ENCODE measurements at regions not wholly inside any gene's neighbourhood (a gene's known extent, or its start where the extent isn't known, plus 50 kb on each side); places are given as distances from the start of the nearest gene placed in this dataset.
A peak's percentile ranks its signal among the peaks of the same experiment; 100 is the strongest.

GRCh38 chr1:81032374-81032773 lies 768.4 kb upstream of the ADGRL2 start:
- DNase-seq, result no peak

DNA sequence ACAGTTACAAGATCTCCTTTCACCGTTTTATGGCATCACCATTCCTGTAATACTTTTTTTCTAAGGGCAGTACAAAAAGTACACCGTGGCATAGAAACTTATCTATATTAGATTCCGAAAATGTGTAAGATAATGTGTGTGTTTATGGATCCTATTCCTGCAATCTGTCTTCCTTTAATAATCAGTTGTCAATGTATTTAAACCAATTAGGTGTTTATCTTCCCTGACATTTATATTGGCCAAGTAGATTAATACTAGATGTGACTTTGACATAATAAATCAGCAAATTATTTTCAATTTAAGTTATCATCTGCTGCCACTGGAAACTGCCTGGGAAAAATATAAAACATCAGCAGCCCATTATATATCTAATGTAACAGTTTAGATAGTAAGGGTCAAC lies 770.3 kb upstream of the ADGRL2 start:
- DNase-seq, result no peak

GRCh38 chr1:81029266-81029665 lies 771.5 kb upstream of the ADGRL2 start:
- DNase-seq, result no peak

GRCh38 chr1:81023187-81023724 lies 777.5 kb upstream of the ADGRL2 start:
- DNase-seq, result no peak

DNA sequence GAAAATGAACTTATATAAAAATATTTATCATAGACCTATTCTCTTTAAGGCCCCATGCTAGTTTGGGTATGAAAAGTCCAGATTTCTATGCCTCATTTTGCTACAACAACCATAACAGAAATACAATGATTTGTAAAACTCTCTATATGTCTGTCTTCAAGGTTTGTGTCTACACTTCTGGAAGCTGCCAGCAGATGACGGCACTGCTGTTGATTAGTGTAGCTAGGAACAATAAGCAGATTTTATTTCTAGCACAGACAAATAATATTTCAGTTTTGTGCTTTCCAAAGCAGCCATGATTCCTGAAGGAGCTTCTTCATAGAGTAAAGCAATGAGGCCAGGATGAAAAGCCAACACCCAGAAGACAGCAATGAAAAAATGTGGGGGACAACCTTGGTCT lies 779.6 kb upstream of the ADGRL2 start:
- DNase-seq, result no peak

DNA sequence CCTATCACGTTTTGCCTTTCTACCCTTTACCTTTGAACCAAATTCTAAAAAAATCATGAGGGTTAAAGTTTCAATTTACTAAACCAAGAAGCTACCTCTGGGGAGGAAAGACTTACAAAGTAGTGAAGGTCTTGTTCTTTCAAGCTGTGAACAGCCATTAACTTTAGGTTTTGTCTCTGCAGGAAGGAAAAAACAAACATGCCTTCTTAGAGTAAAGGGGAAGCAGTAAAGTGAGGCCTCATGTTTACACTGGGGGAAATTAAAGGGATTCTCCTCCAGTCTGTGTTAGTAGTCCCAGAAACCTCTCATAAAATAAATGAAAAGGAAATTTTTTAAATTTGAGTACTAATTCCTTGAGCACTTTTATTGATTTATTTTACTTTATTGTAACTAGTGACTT lies 780.2 kb upstream of the ADGRL2 start:
- no peak for DNase-seq

DNA sequence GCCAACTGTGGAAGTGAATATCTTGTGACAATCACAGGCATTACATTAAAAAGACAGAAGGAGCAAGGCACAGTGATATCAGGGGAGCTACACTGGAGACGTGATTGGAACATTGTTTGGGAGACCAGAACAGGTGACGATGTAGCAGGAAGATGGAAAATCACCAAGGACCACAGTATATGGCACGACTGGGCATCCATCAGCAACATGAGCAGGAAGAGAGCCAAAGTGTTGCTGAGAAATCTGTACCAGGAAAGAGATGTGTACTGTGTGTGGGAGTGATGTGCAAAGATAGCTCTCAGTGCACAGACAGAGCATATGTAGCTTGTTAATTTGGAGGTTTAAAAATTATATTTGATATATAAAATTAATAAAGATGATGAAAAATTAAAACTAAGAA lies 790.6 kb upstream of the ADGRL2 start:
- no peak for DNase-seq

- no peak for DNase-seq
These were observed 792.4 kb upstream of the ADGRL2 start for GRCh38 chr1:81008293-81008692.

DNA sequence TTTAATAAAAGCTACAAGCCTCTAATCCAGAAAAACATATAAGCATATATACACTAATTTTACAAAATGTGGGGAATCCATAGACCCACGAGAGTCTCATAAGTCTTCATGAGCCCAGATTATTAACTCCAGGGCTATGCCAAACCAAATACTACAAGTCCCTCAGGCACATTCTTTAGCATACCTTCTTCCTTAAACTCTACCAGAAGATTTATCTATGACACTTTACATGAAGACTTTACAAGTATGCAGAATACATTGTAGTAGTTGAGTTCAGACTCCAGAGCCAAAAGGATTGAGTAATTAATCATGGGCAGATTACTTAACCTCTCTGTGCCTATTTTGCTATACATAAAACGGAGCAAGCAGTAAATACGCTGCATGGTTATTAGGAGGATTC lies 793.7 kb upstream of the ADGRL2 start:
- DNase-seq, result no peak

GRCh38 chr1:81006502-81006901 lies 794.2 kb upstream of the ADGRL2 start:
- DNase-seq, result no peak

GRCh38 chr1:81004011-81004410 lies 796.7 kb upstream of the ADGRL2 start:
- no peak for DNase-seq

DNA sequence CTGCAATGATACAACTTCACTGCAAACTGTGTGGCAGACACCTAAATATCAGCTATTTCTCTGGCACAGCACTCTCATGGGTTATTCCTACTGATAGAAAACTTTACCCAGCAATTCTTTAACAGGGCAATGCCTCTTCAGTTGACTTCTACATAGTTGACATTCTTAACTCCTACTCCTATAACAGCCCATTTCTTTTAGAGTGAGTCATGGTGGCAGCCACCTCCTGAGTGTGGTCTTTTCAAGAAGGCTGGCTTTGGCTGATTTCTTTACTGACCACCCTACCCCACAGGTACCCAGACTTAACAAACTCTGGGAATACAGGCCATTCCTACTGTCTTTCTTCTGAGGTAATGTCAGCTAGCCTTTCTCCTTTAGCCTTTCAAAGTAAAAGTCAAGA lies 805.8 kb upstream of the ADGRL2 start:
- no peak for DNase-seq

DNA sequence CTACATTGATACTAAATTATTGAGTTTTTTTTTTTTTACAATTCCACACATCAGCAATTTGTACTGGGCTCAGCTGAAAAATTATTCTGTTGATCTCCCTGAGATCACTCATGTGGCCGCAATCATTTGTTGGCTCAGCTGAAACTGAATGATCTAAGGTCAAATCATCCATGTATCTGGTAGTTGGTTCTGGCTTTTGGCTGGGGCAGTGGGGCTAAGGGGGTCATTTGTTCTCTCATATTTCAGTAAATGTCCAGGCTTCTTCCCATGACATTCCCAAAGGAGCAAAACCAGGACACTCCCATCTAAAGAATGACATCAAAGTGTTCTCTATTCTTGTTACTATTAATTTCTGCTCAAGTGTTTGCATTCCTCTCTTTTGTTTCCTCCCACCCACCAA lies 806.7 kb upstream of the ADGRL2 start:
- DNase-seq, result no peak

DNA sequence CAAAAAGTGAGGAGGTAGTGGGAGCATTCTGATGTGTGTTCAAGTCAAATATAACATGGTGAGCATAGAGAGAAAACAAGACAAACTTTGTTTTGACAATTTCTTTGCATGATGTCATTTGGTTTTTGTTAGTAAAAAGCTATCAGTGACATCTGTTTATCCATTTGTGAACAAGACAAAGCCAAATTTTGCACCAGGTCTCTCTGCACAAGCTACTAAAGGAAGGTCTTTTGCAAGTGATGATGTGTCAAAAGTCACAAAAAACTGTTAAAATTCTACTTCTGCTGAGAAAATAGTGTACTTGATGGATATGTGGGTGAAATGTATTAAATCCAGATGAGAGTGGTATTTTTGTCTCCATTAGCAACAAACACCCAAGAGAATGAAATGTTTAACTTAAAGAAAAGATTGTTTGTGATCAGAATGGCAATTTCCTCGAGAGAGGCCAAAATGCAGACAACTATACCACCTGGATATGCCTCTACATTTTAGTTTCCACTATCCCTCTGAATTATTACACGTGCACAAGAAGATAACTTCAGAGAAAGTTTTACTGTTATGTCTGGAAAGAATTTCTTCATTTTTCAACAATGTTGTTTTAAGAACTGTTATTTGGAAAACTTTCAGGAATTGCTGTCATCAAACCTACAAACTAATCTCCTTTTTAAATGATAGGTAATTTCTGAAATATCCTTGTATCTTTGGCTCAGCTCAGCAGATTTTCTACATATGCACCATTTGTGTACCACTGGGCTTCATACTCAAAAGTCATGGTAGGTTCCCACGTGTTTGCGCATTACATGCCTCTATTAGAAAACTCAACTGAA lies 807.4 kb upstream of the ADGRL2 start:
- no peak for DNase-seq

DNA sequence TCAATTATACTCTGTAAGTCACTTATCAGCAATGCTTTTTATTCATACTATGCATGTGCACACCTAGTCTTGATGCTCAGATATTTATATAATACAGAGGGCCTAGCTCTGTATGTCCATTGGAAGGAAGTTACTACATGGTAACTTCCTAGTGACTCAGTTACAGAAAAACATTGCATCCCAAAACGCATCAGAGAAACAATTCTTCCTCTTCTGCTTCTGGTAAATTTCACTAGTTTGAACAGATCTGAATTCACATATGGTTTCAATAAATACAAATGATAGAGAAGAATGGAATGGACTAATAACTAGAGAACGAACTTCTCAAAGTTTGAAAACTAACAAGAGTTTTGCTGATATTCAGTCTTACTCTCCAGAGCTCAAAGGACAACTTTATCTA lies 811.3 kb upstream of the ADGRL2 start:
- no peak for DNase-seq

DNA sequence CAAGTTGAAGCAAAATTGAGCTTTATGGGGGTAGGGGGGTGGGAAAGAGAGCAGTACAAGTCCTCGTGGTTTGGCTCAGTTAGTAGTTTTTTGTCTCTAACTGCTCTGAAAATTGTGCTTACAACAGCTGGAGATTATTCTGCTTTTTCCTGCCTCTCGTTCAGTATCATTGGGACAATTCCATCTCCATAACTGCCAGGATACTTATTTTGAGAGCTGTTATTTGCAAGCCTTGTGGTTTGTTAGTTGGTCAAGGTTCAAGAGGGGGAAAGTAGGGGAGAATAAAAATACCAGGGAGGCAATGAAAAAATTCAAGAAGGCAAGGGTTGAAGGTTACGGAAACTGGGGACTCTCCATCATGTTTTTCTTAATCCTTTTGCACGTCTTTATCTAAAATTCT lies 811.8 kb upstream of the ADGRL2 start:
- DNase-seq, result no peak

GRCh38 chr1:80987824-80988223 lies 812.9 kb upstream of the ADGRL2 start:
- DNase-seq, result no peak

GRCh38 chr1:80987106-80987505 lies 813.6 kb upstream of the ADGRL2 start:
- DNase-seq, result no peak

- DNase-seq, result no peak
These were observed 817.9 kb upstream of the ADGRL2 start for GRCh38 chr1:80982831-80983230.

- no peak for DNase-seq
These were observed 827.6 kb upstream of the ADGRL2 start for GRCh38 chr1:80973101-80973500.

GRCh38 chr1:80966266-80966665 lies 834.5 kb upstream of the ADGRL2 start:
- no peak for DNase-seq

DNA sequence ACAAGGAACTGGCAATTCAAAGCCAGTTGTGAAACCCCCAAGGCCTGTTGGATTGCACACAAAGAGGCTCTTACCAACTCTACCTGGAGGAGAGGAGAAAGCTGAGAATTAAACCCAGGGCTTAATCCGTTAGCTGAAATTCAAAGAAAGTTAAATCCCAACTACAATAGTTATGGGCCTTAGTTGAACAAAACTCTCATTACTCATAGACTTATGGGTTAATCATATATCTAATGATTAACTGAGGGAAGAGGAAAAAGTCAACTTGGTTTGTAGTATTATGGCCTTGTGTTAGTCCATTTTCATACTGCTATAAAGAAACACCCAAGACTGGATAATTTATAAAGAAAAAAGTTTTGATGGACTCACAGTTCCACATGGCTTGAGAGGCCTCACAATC lies 838.2 kb upstream of the ADGRL2 start:
- DNase-seq, result no peak

GRCh38 chr1:80961464-80962190 lies 839.1 kb upstream of the ADGRL2 start:
- DNase-seq, result peak; percentile 17 to 41

- no peak for DNase-seq
These were observed 867.4 kb upstream of the ADGRL2 start for GRCh38 chr1:80933346-80933745.
